NCI-H446 (cell line): ENCODE measurements at regions not wholly inside any gene's neighbourhood (a gene's known extent, or its start where the extent isn't known, plus 50 kb on each side); places are given as distances from the start of the nearest gene placed in this dataset.
"Not testable (repeated sequence)": the region's sequence is repeated elsewhere in the genome, so short reads cannot be mapped to it uniquely, and the experiment has no call there.

ENCODE experiments used
- DNase-seq, 2 experiments: peaks; one replicate each; lab custom pipeline; 2025; lab: John Stamatoyannopoulos, UW

DNA sequence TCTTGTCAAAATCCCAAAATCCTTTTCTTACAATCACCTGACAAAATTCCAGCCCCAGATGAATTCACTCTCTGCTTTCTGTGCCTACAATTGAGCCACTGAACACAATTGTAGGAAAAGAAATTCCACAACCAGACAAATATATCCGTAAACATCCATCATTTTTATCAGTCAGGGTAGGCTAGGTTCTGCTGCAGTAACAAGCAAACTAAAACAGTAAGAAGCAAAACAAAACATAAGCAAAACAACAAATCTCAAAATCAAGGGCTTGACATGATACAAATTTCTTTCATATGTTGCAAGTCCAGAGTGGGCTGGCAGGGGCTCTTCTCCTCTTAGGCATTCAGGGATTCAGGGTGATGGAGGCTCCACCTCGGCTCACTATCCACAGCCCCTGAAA lies 114.2 kb upstream of the MAN2A1 start:
- DNase-seq, result no peak

GRCh38 chr5:109574985-109575384 lies 114.7 kb upstream of the MAN2A1 start:
- DNase-seq, result no peak

DNA sequence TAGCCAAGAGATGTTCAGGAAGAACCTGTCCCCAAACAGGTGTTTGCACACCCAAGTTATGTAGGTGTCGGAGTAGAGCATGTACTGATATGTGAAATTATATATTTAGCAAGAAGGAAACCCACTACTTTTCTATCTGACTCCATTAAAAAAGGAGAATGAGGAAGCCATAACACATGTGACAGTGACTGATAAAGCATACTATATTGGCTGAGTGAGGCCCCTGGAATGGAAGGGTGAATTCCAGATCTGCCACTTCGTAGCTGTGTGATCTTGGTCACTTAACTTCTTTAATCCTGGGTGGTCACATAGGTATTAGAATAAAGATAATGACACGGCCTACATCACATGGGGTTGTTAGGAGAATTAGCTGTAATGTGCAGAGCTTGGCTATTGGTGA lies 116.0 kb upstream of the MAN2A1 start:
- DNase-seq, result no peak

- no peak for DNase-seq
Measured at GRCh38 chr5:109573256-109573655, 116.5 kb upstream of the MAN2A1 start.

- DNase-seq, result no peak
Measured at GRCh38 chr5:109571785-109572184, 117.9 kb upstream of the MAN2A1 start.

DNA sequence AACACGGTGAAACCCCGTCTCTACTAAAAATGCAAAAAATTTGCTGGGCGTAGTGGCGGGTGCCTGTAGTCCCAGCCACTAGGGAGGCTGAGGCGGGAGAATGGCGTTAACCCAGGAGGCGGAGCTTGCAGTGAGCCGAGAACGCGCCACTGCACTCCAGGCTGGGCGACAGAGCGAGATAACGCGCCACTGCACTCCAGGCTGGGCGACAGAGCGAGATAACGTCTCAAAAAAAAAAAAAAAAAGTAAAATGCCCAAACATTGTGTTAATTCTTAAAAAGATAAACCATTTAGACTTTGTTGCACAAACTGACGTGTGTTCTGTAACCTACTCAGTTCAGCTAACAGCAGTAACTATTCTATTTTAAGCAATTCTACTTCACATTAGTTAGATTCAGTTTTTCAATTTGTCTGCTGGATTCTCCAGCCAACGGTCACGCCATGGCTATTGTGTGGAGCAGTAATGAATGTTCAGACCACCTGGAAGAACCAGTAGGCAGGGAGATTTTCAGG lies 119.3 kb upstream of the MAN2A1 start:
- no peak for DNase-seq

DNA sequence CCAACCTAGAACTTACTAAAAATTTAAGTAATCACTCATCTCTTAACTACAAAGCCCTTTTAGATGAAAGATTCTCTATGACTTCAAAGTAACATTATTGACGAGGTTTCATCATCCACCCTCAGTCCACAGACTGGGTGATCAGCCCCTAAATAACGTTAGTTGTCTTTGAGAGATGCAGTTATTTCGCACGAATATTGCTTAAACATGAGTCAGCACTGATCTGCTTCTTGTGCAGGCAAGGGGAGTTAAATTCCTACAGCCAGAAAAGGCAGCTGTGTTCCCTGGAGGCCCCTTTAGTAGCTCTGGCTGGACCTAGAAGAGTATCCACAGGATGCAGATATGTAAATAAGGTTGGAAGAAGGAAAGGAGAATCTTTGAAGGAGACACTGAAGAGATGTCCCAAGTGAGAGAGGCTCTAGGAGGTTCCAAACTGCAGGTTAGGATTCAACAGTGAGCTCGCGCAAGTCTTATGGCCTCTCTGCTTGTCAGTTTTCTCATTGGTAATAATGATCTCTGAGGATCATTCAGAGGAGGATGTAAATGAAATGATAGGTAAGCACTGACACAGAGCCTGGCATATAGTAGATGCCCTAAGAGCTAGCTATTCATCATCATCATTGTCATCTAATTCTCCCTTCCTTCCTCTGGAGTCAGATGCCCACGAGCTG lies 122.2 kb upstream of the MAN2A1 start:
- no peak for DNase-seq

DNA sequence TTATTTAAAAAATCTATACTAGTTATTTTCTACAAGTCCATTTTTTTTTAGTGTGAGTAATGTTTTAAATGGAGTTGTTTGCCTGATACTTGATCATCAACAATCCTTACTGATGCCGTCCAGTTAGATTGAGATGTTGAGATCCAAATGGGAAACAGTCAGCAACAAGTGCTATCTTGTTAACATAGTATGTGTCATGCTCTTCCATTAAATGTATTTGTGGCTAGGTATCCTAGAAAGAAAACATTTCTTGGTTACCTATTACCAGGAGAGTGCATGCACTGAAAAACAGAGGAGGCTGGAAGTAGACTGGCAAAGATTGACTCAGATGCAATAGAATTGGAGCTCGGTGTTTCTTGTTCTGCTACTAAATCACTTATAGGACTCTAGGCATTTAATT lies 123.4 kb upstream of the MAN2A1 start:
- DNase-seq, result no peak

DNA sequence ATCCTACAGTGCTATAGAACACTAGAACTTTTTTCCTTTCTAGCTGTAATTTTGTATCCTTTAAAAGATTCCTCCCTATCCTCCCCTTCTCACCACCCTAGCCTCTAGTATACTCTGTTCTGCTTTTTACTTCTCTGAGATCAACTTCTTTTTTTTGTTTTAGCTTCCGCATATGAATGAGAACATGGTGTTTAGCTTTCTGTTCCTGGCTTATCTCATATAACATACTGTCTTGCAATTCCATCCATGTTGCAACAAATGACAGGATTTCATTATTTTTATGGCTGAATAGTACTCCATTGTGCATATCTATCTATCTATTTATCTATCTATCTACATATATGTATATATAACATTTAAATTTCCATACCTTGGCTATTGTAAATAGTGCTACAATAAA lies 126.0 kb upstream of the MAN2A1 start:
- DNase-seq, result no peak

- no peak for DNase-seq
Measured at GRCh38 chr5:109563189-109563588, 126.5 kb upstream of the MAN2A1 start.

- DNase-seq, result no peak
Measured at GRCh38 chr5:109562441-109562840, 127.3 kb upstream of the MAN2A1 start.

GRCh38 chr5:109561447-109561846 lies 128.3 kb upstream of the MAN2A1 start:
- DNase-seq, result no peak

DNA sequence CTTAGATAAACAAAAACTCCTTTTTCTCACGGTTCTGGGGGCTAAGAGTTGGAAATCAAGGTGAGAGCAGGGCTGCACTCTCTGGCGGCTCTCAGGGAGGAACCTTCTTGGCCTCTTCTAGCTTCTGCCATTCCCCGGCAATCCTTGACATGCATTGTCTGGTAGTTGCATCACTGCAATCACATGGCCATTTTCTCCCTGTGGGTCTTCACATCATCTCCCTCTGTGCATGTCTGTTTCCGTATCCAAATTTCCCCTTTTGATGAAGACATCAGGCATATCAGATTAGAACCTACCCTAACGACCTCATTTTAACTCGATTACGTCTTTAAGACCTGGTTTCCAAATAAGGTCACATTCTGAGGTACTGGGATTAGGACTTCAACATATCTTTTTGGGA lies 129.2 kb upstream of the MAN2A1 start:
- no peak for DNase-seq

- DNase-seq, result no peak
Measured at GRCh38 chr5:109558952-109559351, 130.8 kb upstream of the MAN2A1 start.

- no peak for DNase-seq
Measured at GRCh38 chr5:109558364-109558763, 131.4 kb upstream of the MAN2A1 start.

DNA sequence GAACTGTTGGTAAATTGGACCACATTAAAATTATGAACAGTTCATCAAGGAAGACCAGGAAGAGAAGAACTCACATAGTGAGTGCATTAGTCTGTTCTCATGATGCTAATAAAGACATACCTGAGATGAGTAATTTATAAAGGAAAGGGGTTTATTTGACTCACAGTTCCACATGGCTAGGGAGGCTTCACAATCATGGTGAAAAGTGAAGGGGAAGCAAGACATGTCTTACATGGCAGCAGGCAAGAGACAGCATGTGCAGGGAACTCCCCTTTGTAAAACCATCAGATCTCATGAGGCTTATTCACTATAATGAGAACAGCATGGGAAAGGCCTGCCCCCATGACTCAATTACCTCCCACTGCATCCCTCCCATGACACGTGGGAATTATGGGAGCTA lies 135.9 kb upstream of the MAN2A1 start:
- DNase-seq, result no peak

- DNase-seq, result not testable (repeated sequence)
Measured at GRCh38 chr5:109551234-109551633, 138.5 kb upstream of the MAN2A1 start.

DNA sequence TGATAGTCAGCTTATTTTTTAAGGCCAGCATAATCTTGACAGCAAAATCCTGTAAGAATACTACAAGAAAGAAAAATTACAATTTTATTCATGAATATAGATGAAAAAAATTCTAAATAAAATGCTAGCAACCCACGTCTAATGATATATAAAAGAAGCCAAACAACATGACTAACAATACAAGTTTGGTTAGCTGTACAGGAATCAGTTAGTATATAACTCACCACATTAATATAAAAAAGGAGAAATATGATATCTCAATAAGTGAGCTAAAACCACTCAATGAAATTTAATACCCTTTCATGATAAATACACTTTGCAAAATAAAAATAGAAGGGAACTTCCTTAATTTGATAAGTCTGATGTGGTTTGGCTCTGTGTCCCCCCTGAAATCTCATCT lies 139.7 kb upstream of the MAN2A1 start:
- DNase-seq, result no peak

GRCh38 chr5:109546461-109546860 lies 136.7 kb upstream of the PJA2 start:
- no peak for DNase-seq

DNA sequence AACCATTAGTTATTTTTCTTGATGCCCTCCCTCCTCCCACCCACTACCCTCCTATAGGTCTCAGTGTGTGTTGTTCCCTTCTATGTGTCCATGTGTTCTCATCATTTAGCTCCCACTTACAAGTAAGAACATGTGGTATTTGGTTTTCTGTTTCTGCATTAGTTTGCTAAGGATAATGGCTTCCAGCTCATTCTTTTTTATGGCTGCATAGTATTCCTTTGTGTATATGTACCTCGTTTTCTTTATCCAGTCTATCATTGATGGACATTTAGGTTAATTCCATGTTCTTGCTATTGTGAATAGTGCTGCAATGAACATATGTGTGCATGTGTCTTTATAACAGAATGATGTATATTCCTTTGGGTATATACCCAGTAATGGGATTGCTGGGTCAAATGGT lies 135.1 kb upstream of the PJA2 start:
- not testable (repeated sequence) for DNase-seq

GRCh38 chr5:109538692-109539091 lies 128.9 kb upstream of the PJA2 start:
- not testable (repeated sequence) for DNase-seq

GRCh38 chr5:109535090-109535489 lies 125.3 kb upstream of the PJA2 start:
- DNase-seq, result not testable (repeated sequence)

DNA sequence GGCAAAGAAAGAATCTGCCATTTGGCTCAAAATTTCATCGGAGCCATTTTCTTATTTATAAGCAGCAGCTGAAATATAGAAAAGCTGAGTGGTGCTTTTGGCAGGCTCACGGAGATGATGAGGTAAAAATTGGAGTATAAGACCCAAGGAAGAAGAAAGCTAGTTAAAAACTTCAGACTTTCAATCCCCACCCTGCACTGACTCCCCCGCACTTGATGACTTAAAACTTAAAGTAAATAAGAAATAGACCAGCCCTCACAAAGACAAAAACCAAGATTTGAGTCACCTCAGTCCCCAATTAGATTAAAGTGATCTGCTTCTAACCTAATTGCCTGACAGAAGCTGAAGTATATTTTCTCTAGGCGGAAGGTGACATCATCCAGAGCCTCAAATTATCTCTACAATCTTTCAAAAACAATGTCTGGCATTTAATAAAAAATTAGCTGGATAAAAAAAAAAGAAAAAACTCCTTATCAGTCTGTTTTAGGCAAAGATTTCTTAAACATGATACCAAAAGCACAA lies 124.0 kb upstream of the PJA2 start:
- DNase-seq, result peak in 1 of 2 experiments; percentile 7

GRCh38 chr5:109532773-109533364 lies 123.1 kb upstream of the PJA2 start:
- DNase-seq, result no peak
